ENCODE measurements at regions not wholly inside any gene's neighbourhood (a gene's known extent, or its start where the extent isn't known, plus 50 kb on each side); places are given as distances from the start of the nearest gene placed in this dataset.

DNA sequence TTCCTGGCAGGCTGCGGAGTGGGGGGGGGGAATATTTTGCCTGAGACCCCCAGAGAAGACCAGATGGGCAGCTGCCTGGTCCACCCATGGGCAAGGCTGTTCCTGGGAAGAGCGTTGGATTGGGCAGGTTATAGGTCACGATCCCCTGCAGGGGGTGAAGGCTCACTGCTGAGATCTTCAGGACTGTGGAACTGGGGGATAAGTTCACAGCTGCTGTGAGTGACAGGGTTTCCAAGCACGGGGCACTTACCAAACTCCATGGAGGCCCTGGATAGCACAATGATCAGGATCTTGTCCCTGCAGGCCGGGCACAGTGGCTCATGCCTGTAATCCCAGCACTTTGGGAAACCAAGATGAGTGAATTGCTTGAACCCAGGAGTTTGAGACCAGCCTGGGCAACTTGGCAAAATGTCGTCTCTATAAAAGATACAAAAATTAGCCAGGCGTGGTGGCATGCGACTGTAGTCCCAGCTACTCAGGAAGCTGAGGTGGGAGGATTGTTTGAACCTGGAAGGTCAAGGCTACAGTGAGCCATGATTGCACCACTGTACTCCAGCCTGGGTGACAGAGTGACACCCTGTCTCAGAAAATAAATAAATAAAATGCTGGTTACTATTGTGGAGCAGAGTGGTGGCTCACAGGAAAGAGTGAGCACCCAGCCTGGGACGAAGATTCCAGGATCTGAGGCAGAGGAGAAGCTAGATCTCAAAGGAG, 68.0 kb upstream of the HELT start:
- in situ Hi-C loops (cut with MboI; ENCODE audit: low sequenced_read_pairs in 4 of 4) = no loop called here
- H3K4me3 ChIP-seq = no peak overlapping the region
- intact Hi-C loops (cut with DNase I; ENCODE audit: low total_unique reads) = no loop called here

DNA sequence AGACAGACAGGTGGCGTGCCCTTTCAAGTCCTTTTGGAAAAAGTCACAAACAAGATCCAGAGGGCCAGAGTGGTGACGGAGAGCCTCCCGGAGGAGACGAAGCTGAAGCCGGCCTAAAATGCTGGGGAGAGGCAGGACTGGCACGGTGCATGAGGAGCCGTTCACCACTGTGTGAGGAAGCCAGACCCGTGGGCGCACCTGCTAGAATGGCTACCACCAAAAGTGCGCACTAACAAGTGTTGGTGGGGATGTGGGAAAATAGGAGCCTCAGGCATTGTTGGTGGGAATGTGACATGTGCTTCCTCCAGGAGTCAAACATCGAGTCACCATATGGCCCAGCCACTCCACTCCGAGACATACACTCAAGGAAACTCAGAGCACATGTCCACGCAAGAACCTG, 67.4 kb upstream of the HELT start:
- Histone ChIP-seq H3K4me3 (no peak overlapping the region), H3K4me1 (no peaks in the 10 kb centered on the region), H3K9me3 (no peaks in the 10 kb centered on the region), H3K36me3 (no peaks in the 10 kb centered on the region), H3K27me3 (no peaks in the 10 kb centered on the region), H3K27ac (no peak overlapping the region)
- no peak for ATAC-seq
- intact Hi-C loops (cut with DNase I; ENCODE audit: low total_unique reads) = no loop called here
- in situ Hi-C loops (cut with MboI; ENCODE audit: low sequenced_read_pairs in 4 of 4) = no loop called here
- no peak for TF ChIP-seq POLR2A (IDR thresholded peaks at IDR 0.05)
- TF ChIP-seq, protein P1, sequence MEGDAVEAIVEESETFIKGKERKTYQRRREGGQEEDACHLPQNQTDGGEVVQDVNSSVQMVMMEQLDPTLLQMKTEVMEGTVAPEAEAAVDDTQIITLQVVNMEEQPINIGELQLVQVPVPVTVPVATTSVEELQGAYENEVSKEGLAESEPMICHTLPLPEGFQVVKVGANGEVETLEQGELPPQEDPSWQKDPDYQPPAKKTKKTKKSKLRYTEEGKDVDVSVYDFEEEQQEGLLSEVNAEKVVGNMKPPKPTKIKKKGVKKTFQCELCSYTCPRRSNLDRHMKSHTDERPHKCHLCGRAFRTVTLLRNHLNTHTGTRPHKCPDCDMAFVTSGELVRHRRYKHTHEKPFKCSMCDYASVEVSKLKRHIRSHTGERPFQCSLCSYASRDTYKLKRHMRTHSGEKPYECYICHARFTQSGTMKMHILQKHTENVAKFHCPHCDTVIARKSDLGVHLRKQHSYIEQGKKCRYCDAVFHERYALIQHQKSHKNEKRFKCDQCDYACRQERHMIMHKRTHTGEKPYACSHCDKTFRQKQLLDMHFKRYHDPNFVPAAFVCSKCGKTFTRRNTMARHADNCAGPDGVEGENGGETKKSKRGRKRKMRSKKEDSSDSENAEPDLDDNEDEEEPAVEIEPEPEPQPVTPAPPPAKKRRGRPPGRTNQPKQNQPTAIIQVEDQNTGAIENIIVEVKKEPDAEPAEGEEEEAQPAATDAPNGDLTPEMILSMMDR (IDR thresholded peaks at IDR 0.05 in 4 of 5, conservative IDR thresholded peaks at IDR 0.05 in 1 of 5) = no peak
- DNase-seq = no peak

More for the DNA sequence above, 68.0 kb upstream of the HELT start:
- DNase-seq (no peak), ATAC-seq (no peak)
- Histone ChIP-seq H3K9me3 (no peaks in the 10 kb centered on the region), H3K27ac (no peak overlapping the region), H3K4me1 (no peaks in the 10 kb centered on the region), H3K27me3 (no peaks in the 10 kb centered on the region), H3K36me3 (no peaks in the 10 kb centered on the region)
- TF ChIP-seq POLR2A (IDR thresholded peaks at IDR 0.05) = no peak
- TF ChIP-seq, protein P1 (IDR thresholded peaks at IDR 0.05 in 4 of 5, conservative IDR thresholded peaks at IDR 0.05 in 1 of 5) = no peak

DNA sequence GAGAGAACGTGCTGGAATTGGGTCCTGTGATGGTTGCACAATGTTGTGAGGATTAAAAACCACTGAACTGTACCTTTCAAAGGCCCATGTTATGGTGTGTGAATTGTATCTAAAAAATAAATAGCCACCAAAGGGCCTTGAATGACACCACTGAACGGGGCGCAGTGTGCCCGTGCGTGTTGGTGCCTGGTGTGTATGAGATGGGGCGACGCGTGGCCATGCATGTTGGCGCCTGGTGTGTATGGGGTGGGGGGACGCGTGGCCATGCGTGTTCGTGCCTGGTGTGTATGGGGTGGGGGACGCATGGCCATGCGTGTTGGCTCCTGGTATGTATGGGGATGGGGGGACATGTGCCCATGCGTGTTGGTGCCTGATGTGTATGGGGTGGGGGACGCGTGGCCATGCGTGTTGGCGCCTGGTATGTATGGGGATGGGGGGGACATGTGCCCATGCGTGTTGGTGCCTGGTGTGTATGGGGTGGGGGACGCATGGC, 66.6 kb upstream of the HELT start:
- H3K36me3 ChIP-seq = no peaks in the 10 kb centered on the region
- no peak overlapping the region for H3K27ac ChIP-seq
- no peaks in the 10 kb centered on the region for H3K4me1 ChIP-seq
- TF ChIP-seq POLR2A (IDR thresholded peaks at IDR 0.05) = no peak
- TF ChIP-seq, protein P1 (IDR thresholded peaks at IDR 0.05 in 4 of 5, conservative IDR thresholded peaks at IDR 0.05 in 1 of 5) = no peak
- no peak for DNase-seq
- H3K4me3 ChIP-seq = no peak overlapping the region
- in situ Hi-C loops (cut with MboI; ENCODE audit: low sequenced_read_pairs in 4 of 4) = no loop called here
- no peak for ATAC-seq
- H3K9me3 ChIP-seq = no peaks in the 10 kb centered on the region
- intact Hi-C loops (cut with DNase I; ENCODE audit: low total_unique reads) = no loop called here
- H3K27me3 ChIP-seq = no peaks in the 10 kb centered on the region

DNA sequence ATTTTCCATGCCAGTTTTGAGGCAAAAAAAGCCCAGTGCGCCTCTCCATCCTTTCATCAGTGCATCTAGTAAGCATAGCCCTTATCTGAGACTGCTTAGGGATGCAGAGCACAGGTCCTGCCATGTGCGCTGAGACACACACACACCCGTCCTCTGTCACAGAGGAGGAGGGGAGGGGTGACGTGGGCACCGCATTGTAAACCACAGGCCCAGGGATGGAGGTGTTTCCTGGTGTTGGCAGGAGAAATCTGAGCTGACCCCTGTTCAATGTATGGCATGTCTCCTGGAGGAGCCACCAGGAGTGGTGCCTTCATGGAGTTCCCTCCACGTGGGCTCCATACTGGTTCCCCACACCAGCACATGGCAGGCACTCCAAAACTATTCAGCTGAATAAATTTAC, 65.8 kb upstream of the HELT start:
- intact Hi-C loops (cut with DNase I; ENCODE audit: low total_unique reads) = no loop called here
- no peak for TF ChIP-seq POLR2A (IDR thresholded peaks at IDR 0.05)
- TF ChIP-seq, protein P1 (IDR thresholded peaks at IDR 0.05 in 4 of 5, conservative IDR thresholded peaks at IDR 0.05 in 1 of 5) = no peak
- in situ Hi-C loops (cut with MboI; ENCODE audit: low sequenced_read_pairs in 4 of 4) = no loop called here
- Histone ChIP-seq H3K9me3 (no peaks in the 10 kb centered on the region), H3K4me3 (no peak overlapping the region), H3K4me1 (no peaks in the 10 kb centered on the region), H3K27me3 (no peaks in the 10 kb centered on the region), H3K27ac (no peak overlapping the region), H3K36me3 (no peaks in the 10 kb centered on the region)
- DNase-seq (no peak), ATAC-seq (no peak)

Data from gastrocnemius medialis (tissue), 4 donors.